ENCODE measurements at regions not wholly inside any gene's neighbourhood (a gene's known extent, or its start where the extent isn't known, plus 50 kb on each side); places are given as distances from the start of the nearest gene placed in this dataset.
"Not testable (repeated sequence)": the region's sequence is repeated elsewhere in the genome, so short reads cannot be mapped to it uniquely, and the experiment has no call there.

GRCh38 chr1:71295350-71295749 lies 214.5 kb upstream of the ZRANB2 start:
- in situ Hi-C loops (cut with HindIII; ENCODE audit: low sequenced_read_pairs) = no loop called here
- no peak for DNase-seq (ENCODE audit: low read depth)
- no peak for TF ChIP-seq CTCF (IDR thresholded peaks at IDR 0.05; ENCODE audit: low read depth, low read length, missing control alignments)
- H3K4me3 ChIP-seq (ENCODE audit: low read depth, low read length) = no peak overlapping the region

DNA sequence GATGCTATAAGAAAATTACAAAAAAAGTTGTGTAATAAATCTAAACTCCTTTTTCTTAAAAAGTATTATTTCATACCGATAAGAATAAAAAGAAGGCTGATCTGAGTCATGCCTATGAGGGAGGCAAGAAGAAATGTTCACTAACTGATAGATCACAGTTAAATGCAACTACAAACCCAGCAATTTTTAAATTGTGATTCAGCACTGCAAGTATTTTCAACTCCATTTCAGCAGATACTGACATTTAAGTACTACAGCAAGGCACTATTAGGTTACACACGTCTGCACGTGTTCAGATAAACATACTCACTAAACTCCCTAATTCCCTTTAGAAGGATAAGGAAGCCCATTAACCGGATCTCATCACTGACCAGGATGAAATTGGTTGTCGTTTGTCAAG lies 213.3 kb upstream of the ZRANB2 start:
- in situ Hi-C loops (cut with HindIII; ENCODE audit: low sequenced_read_pairs) = no loop called here
- DNase-seq (ENCODE audit: low read depth) = no peak
- no peak overlapping the region for H3K4me3 ChIP-seq (ENCODE audit: low read depth, low read length)
- no peak for TF ChIP-seq CTCF (IDR thresholded peaks at IDR 0.05; ENCODE audit: low read depth, low read length, missing control alignments)

GRCh38 chr1:71292203-71292602 lies 211.4 kb upstream of the ZRANB2 start:
- no peak for TF ChIP-seq CTCF (IDR thresholded peaks at IDR 0.05; ENCODE audit: low read depth, low read length, missing control alignments)
- in situ Hi-C loops (cut with HindIII; ENCODE audit: low sequenced_read_pairs) = no loop called here
- no peak for DNase-seq (ENCODE audit: low read depth)
- no peak overlapping the region for H3K4me3 ChIP-seq (ENCODE audit: low read depth, low read length)

- H3K4me3 ChIP-seq (ENCODE audit: low read depth, low read length); in situ Hi-C loops (cut with HindIII; ENCODE audit: low sequenced_read_pairs): not testable (repeated sequence)
Measured at GRCh38 chr1:71290506-71291237, 209.8 kb upstream of the ZRANB2 start.

GRCh38 chr1:71285529-71285928 lies 204.7 kb upstream of the ZRANB2 start:
- no peak for TF ChIP-seq CTCF (IDR thresholded peaks at IDR 0.05; ENCODE audit: low read depth, low read length, missing control alignments)
- no peak overlapping the region for H3K4me3 ChIP-seq (ENCODE audit: low read depth, low read length)
- DNase-seq (ENCODE audit: low read depth) = no peak
- in situ Hi-C loops (cut with HindIII; ENCODE audit: low sequenced_read_pairs) = no loop called here

More at GRCh38 chr1:71290506-71291237, 209.8 kb upstream of the ZRANB2 start:
- DNase-seq (ENCODE audit: low read depth) = not testable (repeated sequence)

GRCh38 chr1:71276466-71276865 lies 195.6 kb upstream of the ZRANB2 start:
- in situ Hi-C loops (cut with HindIII; ENCODE audit: low sequenced_read_pairs) = no loop called here
- DNase-seq (ENCODE audit: low read depth) = no peak
- no peak for TF ChIP-seq CTCF (IDR thresholded peaks at IDR 0.05; ENCODE audit: low read depth, low read length, missing control alignments)
- H3K4me3 ChIP-seq (ENCODE audit: low read depth, low read length) = no peak overlapping the region

GRCh38 chr1:71273334-71273733 lies 192.5 kb upstream of the ZRANB2 start:
- no peak overlapping the region for H3K4me3 ChIP-seq (ENCODE audit: low read depth, low read length)
- in situ Hi-C loops (cut with HindIII; ENCODE audit: low sequenced_read_pairs) = no loop called here
- TF ChIP-seq CTCF (IDR thresholded peaks at IDR 0.05; ENCODE audit: low read depth, low read length, missing control alignments) = no peak
- DNase-seq (ENCODE audit: low read depth) = no peak
